Ovary (tissue), 3 donors: ENCODE measurements at regions not wholly inside any gene's neighbourhood (a gene's known extent, or its start where the extent isn't known, plus 50 kb on each side); places are given as distances from the start of the nearest gene placed in this dataset.

Experiments used
- EP300 ChIP-seq: sonication (generic); formaldehyde crosslinking; IDR thresholded peaks from one replicate; pipeline ENCODE4 v1.6.1; 2017; ENCODE audit warnings: antibody characterized with exemption
- POLR2A ChIP-seq: fragments of 450-650 bp; IDR thresholded peaks from one replicate; pipeline ENCODE4 v1.6.1; 2017; ENCODE audit warnings: antibody characterized with exemption, mild to moderate bottlenecking, moderate library complexity
- TF ChIP-seq, protein P1 (sequence below), 3 donors: fragments of 450-650 bp in 2 of 3; fragments of 200-600 bp in 1 of 3; IDR thresholded peaks; one replicate each; pipeline versions ENCODE4 v1.5.1 to v1.8.0; 2016 to 2022; ENCODE audit warnings: antibody characterized with exemption in 3 of 3, mild to moderate bottlenecking in 1 of 3
- donor health status: DM: no; HTN: no; CAD: no.

GRCh38 chr2:9146646-9147045 lies 60.0 kb upstream of the ASAP2 start:
- TF ChIP-seq, protein P1, sequence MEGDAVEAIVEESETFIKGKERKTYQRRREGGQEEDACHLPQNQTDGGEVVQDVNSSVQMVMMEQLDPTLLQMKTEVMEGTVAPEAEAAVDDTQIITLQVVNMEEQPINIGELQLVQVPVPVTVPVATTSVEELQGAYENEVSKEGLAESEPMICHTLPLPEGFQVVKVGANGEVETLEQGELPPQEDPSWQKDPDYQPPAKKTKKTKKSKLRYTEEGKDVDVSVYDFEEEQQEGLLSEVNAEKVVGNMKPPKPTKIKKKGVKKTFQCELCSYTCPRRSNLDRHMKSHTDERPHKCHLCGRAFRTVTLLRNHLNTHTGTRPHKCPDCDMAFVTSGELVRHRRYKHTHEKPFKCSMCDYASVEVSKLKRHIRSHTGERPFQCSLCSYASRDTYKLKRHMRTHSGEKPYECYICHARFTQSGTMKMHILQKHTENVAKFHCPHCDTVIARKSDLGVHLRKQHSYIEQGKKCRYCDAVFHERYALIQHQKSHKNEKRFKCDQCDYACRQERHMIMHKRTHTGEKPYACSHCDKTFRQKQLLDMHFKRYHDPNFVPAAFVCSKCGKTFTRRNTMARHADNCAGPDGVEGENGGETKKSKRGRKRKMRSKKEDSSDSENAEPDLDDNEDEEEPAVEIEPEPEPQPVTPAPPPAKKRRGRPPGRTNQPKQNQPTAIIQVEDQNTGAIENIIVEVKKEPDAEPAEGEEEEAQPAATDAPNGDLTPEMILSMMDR (IDR thresholded peaks at IDR 0.05) = no peak
- TF ChIP-seq POLR2A (no peak), EP300 (no peak)
